ENCODE measurements at regions not wholly inside any gene's neighbourhood (a gene's known extent, or its start where the extent isn't known, plus 50 kb on each side); places are given as distances from the start of the nearest gene placed in this dataset.

DNA sequence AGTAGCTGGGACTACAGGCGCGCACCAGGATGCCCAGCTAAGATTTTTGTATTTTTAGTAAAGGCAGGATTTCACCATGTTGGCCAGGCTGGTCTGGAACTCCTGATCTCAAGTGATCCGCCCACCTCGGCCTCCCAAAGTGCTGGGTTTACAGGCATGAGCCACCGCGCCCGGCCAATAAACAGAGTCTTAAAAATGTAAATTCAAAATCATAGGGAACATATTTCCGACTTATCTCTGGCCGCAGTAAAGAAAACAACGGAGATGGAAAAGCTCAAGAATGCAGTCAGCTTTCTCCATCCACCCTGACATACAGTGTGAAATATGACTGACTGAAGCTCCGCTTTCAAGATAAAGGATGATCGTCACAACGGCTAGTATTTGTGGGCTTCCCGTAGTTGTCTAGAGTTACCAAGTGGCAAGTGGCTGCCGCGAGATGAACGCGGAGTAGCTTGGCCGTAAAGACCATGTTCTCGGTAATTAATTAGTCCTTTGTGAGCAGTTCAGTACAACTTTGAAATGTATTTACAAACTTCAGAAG, 495.1 kb upstream of the FAT1 start:
- no peak overlapping the region for H3K4me3 Mint-ChIP-seq
- DNase-seq (no peak), ATAC-seq (no peak)
- no peaks in the 10 kb centered on the region for H3K36me3 Mint-ChIP-seq (ENCODE audit: insufficient read depth)
- H3K4me1 Mint-ChIP-seq (ENCODE audit: low read depth): no peaks in the 10 kb centered on the region
- H3K27me3 Mint-ChIP-seq (ENCODE audit: low read depth): no peaks in the 10 kb centered on the region
- peaks cover 13% of the 10 kb centered on the region for H3K9me3 Mint-ChIP-seq

DNA sequence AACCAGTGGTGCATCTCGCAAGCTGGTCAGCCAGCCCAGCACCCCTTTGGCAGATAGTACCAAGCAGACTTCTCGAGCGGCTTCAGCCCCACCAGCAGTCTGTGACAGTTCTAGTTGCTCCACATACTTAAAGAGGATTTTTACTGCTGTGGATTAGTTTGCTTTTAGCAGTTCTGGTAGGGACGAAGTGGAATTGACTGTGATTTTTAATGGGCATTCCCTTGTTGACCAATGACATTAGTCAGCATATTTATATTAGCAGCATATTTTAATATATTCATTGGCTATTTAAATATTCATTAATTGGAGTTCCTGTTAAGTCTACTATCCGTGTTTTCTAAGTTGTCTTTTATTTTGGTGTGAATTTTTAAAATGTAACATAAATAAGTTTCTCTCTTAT, 500.9 kb upstream of the FAT1 start:
- peaks cover 13% of the 10 kb centered on the region for H3K9me3 Mint-ChIP-seq
- H3K36me3 Mint-ChIP-seq (ENCODE audit: insufficient read depth): no peaks in the 10 kb centered on the region
- no peak for DNase-seq
- no peak for ATAC-seq
- H3K4me1 Mint-ChIP-seq (ENCODE audit: low read depth): no peaks in the 10 kb centered on the region
- H3K4me3 Mint-ChIP-seq: no peak overlapping the region
- H3K27me3 Mint-ChIP-seq (ENCODE audit: low read depth): no peaks in the 10 kb centered on the region

GRCh38 chr4:187227907-187228704, 504.4 kb upstream of the FAT1 start:
- Mint-ChIP-seq H3K9me3 (peaks cover 19% of the 10 kb centered on the region), H3K27me3 (ENCODE audit: low read depth) (no peaks in the 10 kb centered on the region), H3K4me1 (ENCODE audit: low read depth) (no peaks in the 10 kb centered on the region), H3K4me3 (no peak overlapping the region), H3K36me3 (ENCODE audit: insufficient read depth) (no peaks in the 10 kb centered on the region)
- DNase-seq (no peak), ATAC-seq (no peak)

DNA sequence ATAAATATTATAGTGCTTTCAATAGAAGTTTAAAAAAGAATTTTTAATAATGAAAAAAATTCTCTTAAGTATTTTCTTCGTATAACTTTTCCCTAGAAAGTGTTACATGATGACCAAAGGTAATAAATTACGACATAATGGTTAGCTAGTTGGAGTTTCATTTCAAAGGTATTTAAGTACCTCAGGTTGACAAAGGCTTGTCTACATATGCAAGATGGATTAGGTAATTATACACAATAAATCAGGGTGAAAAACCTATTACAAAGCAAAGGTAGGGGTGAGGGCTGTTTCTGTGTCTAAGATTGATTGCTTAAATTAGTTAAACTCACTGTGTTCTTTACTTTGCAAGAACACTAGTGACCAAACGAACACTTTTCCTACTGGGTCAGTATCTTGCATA, 508.5 kb upstream of the FAT1 start:
- H3K4me1 Mint-ChIP-seq (ENCODE audit: low read depth): no peaks in the 10 kb centered on the region
- DNase-seq (no peak), ATAC-seq (no peak)
- no peak overlapping the region for H3K4me3 Mint-ChIP-seq
- H3K36me3 Mint-ChIP-seq (ENCODE audit: insufficient read depth): no peaks in the 10 kb centered on the region
- no peaks in the 10 kb centered on the region for H3K27me3 Mint-ChIP-seq (ENCODE audit: low read depth)
- H3K9me3 Mint-ChIP-seq: peaks cover 15% of the 10 kb centered on the region

- ATAC-seq: no peak
- H3K36me3 Mint-ChIP-seq (ENCODE audit: insufficient read depth): no peaks in the 10 kb centered on the region
- H3K9me3 Mint-ChIP-seq: peaks cover 15% of the 10 kb centered on the region
- no peaks in the 10 kb centered on the region for H3K4me1 Mint-ChIP-seq (ENCODE audit: low read depth)
- no peak overlapping the region for H3K4me3 Mint-ChIP-seq
- no peak for DNase-seq
- H3K27me3 Mint-ChIP-seq (ENCODE audit: low read depth): no peaks in the 10 kb centered on the region
Measured at GRCh38 chr4:187232796-187233195, 509.1 kb upstream of the FAT1 start.

GRCh38 chr4:187235456-187236170, 512.0 kb upstream of the FAT1 start:
- Mint-ChIP-seq H3K9me3 (peaks cover 14% of the 10 kb centered on the region), H3K27me3 (ENCODE audit: low read depth) (no peaks in the 10 kb centered on the region), H3K4me1 (ENCODE audit: low read depth) (no peaks in the 10 kb centered on the region), H3K36me3 (ENCODE audit: insufficient read depth) (no peaks in the 10 kb centered on the region), H3K4me3 (no peak overlapping the region)
- DNase-seq: no peak
- no peak for ATAC-seq

- ATAC-seq: no peak
- DNase-seq: no peak
- Mint-ChIP-seq H3K4me3 (no peak overlapping the region), H3K36me3 (ENCODE audit: insufficient read depth) (no peaks in the 10 kb centered on the region), H3K4me1 (ENCODE audit: low read depth) (no peaks in the 10 kb centered on the region), H3K9me3 (peaks cover 19% of the 10 kb centered on the region), H3K27me3 (ENCODE audit: low read depth) (no peaks in the 10 kb centered on the region)
Measured at GRCh38 chr4:187236209-187236890, 512.7 kb upstream of the FAT1 start.

- no peaks in the 10 kb centered on the region for H3K4me1 Mint-ChIP-seq (ENCODE audit: low read depth)
- DNase-seq: no peak
- ATAC-seq: no peak
- H3K9me3 Mint-ChIP-seq: peaks cover 28% of the 10 kb centered on the region
- no peaks in the 10 kb centered on the region for H3K36me3 Mint-ChIP-seq (ENCODE audit: insufficient read depth)
- no peaks in the 10 kb centered on the region for H3K27me3 Mint-ChIP-seq (ENCODE audit: low read depth)
- no peak overlapping the region for H3K4me3 Mint-ChIP-seq
Measured at GRCh38 chr4:187238646-187239045, 515.0 kb upstream of the FAT1 start.

- Mint-ChIP-seq H3K27me3 (ENCODE audit: low read depth) (no peaks in the 10 kb centered on the region), H3K4me3 (no peak overlapping the region), H3K9me3 (peaks cover 19% of the 10 kb centered on the region), H3K36me3 (ENCODE audit: insufficient read depth) (no peaks in the 10 kb centered on the region), H3K4me1 (ENCODE audit: low read depth) (no peaks in the 10 kb centered on the region)
- DNase-seq (no peak), ATAC-seq (no peak)
Measured at GRCh38 chr4:187251896-187252295, 528.2 kb upstream of the FAT1 start.

- no peak for ATAC-seq
- no peaks in the 10 kb centered on the region for H3K27me3 Mint-ChIP-seq (ENCODE audit: low read depth)
- H3K36me3 Mint-ChIP-seq (ENCODE audit: insufficient read depth): no peaks in the 10 kb centered on the region
- H3K9me3 Mint-ChIP-seq: peaks cover 16% of the 10 kb centered on the region
- H3K4me3 Mint-ChIP-seq: no peak overlapping the region
- no peak for DNase-seq
- no peaks in the 10 kb centered on the region for H3K4me1 Mint-ChIP-seq (ENCODE audit: low read depth)
Measured at GRCh38 chr4:187256897-187257296, 533.2 kb upstream of the FAT1 start.

GRCh38 chr4:187258651-187259401, 535.2 kb upstream of the FAT1 start:
- Mint-ChIP-seq H3K27me3 (ENCODE audit: low read depth) (no peaks in the 10 kb centered on the region), H3K4me3 (no peak overlapping the region)
- ATAC-seq: no peak

GRCh38 chr4:187268940-187269339, 545.3 kb upstream of the FAT1 start:
- Mint-ChIP-seq H3K4me3 (no peak overlapping the region), H3K4me1 (ENCODE audit: low read depth) (no peaks in the 10 kb centered on the region), H3K27me3 (ENCODE audit: low read depth) (no peaks in the 10 kb centered on the region), H3K9me3 (peaks cover 5% of the 10 kb centered on the region), H3K36me3 (ENCODE audit: insufficient read depth) (no peaks in the 10 kb centered on the region)
- DNase-seq (no peak), ATAC-seq (no peak)

More at GRCh38 chr4:187258651-187259401, 535.2 kb upstream of the FAT1 start:
- H3K9me3 Mint-ChIP-seq: peaks cover 5% of the 10 kb centered on the region
- no peaks in the 10 kb centered on the region for H3K36me3 Mint-ChIP-seq (ENCODE audit: insufficient read depth)
- H3K4me1 Mint-ChIP-seq (ENCODE audit: low read depth): no peaks in the 10 kb centered on the region
- DNase-seq: no peak

DNA sequence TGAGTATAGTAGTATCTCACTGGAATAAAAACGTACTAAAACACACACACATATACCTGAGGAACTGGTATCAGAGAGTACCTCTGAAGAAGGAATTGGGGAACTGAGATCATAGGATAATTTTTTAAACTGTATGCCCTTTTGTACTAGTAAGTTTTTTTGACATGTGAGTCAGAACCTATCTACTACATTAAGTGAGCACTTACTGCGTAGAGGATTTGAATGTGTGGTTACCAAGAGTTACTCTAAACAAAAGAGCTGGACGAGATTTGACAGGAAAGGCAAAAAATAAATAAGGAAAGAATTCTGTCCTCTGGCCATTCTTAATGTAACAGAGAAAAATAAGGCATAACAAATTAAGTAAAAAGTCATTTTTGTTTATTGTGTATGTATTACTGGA, 546.5 kb upstream of the FAT1 start:
- DNase-seq: no peak
- no peaks in the 10 kb centered on the region for H3K4me1 Mint-ChIP-seq (ENCODE audit: low read depth)
- H3K36me3 Mint-ChIP-seq (ENCODE audit: insufficient read depth): no peaks in the 10 kb centered on the region
- H3K27me3 Mint-ChIP-seq (ENCODE audit: low read depth): no peaks in the 10 kb centered on the region
- H3K4me3 Mint-ChIP-seq: no peak overlapping the region
- peaks cover 5% of the 10 kb centered on the region for H3K9me3 Mint-ChIP-seq
- no peak for ATAC-seq

GRCh38 chr4:187271848-187272247, 548.2 kb upstream of the FAT1 start:
- H3K4me3 Mint-ChIP-seq: no peak overlapping the region
- no peaks in the 10 kb centered on the region for H3K4me1 Mint-ChIP-seq (ENCODE audit: low read depth)
- H3K27me3 Mint-ChIP-seq (ENCODE audit: low read depth): no peaks in the 10 kb centered on the region
- ATAC-seq (no peak), DNase-seq (no peak)
- peaks cover 5% of the 10 kb centered on the region for H3K9me3 Mint-ChIP-seq
- no peaks in the 10 kb centered on the region for H3K36me3 Mint-ChIP-seq (ENCODE audit: insufficient read depth)
